Prostate gland (tissue), 2 donors: ENCODE measurements at regions not wholly inside any gene's neighbourhood (a gene's known extent, or its start where the extent isn't known, plus 50 kb on each side); places are given as distances from the start of the nearest gene placed in this dataset.
A peak's percentile ranks its signal among the peaks of the same experiment; 100 is the strongest.

Experiments used
- DNase-seq: peaks from one replicate; pipeline ENCODE4 v3.0.0-alpha.2; 2019; ENCODE audit warnings: low spot score
- H3K27ac ChIP-seq, 2 donors: fragments of 200-600 bp; sonication (generic); 2 replicates each; pipeline ENCODE4 v1.5.1; 2017 to 2019
- H3K27me3 ChIP-seq: fragments of 200-600 bp; sonication (generic); replicated peaks from 2 replicates; pipeline ENCODE4 v1.5.1; 2019; ENCODE audit not compliant: insufficient read depth
- H3K36me3 ChIP-seq, 2 donors: fragments of 200-600 bp; sonication (generic); 1 replicate in 1 of 2; 2 replicates in 1 of 2; pipeline versions ENCODE4 v1.5.1 to v1.8.1; 2017 to 2019
- H3K4me1 ChIP-seq: fragments of 200-600 bp; sonication (generic); replicated peaks from 2 replicates; pipeline ENCODE4 v1.5.1; 2019
- H3K4me3 ChIP-seq, 2 donors: fragments of 200-600 bp; sonication (generic); 2 replicates each; pipeline ENCODE4 v1.5.1; 2017 to 2019
- H3K9me3 ChIP-seq: fragments of 200-600 bp; sonication (generic); 2 replicates; pipeline ENCODE4 v1.5.1; 2017
- CTCF ChIP-seq, 4 experiments: fragments of 200-600 bp in 2 of 4; fragments of 450-650 bp in 2 of 4; sonication (generic) in 2 of 4; IDR thresholded peaks; 1 replicate in 3 of 4; 2 replicates in 1 of 4; pipeline ENCODE4 v1.5.1; 2016 to 2019; ENCODE audit warnings: antibody characterized with exemption in 4 of 4, mild to moderate bottlenecking in 2 of 4, moderate library complexity in 2 of 4
- POLR2A ChIP-seq: fragments of 450-650 bp; IDR thresholded peaks from one replicate; pipeline ENCODE4 v1.6.1; 2016; ENCODE audit warnings: antibody characterized with exemption, mild to moderate bottlenecking
- POLR2AphosphoS5 ChIP-seq: sonication (generic); formaldehyde crosslinking; IDR thresholded peaks from one replicate; pipeline ENCODE4 v1.6.1; 2017; ENCODE audit warnings: antibody characterized with exemption
- WGBS: methylation state at CpG from one replicate; pipeline ENCODE4 v1.1.5; 2018; 5-methylcytosine and 5-hydroxymethylcytosine counted together
- intact Hi-C: fragments of 100-400 bp; cut with DNase I; formaldehyde crosslinking; loops from one replicate; pipeline ENCODE4 v1.14.2; 2022

GRCh38 chr17:34163646-34164045 lies 91.4 kb upstream of the CCL2 start:
- no peaks in the 10 kb centered on the region for H3K36me3 ChIP-seq
- no peak overlapping the region for H3K4me3 ChIP-seq
- H3K4me1 ChIP-seq, result no peaks in the 10 kb centered on the region
- H3K27ac ChIP-seq, result no peak overlapping the region
- intact Hi-C loops, result loop anchor here (5.0 kb wide), 1 partner anchor 386 kb away; no protein-coding TSS in a partner anchor
- peaks cover 4% of the 10 kb centered on the region for H3K27me3 ChIP-seq
- no peaks in the 10 kb centered on the region for H3K9me3 ChIP-seq
- no peak for TF ChIP-seq POLR2AphosphoS5
- peak in 2 of 4 experiments; percentile 25 to 29 for TF ChIP-seq CTCF (IDR thresholded peaks at IDR 0.05)
- DNase-seq, result no peak
- 5% methylated on average over 6 of the region's 6 CpGs for WGBS

GRCh38 chr17:34164837-34165236 lies 90.2 kb upstream of the CCL2 start:
- intact Hi-C loops, result loop anchor here (5.0 kb wide), 1 partner anchor 388 kb away; no protein-coding TSS in a partner anchor
- WGBS, result 75% methylated on average over 4 of the region's 4 CpGs

GRCh38 chr17:34166352-34166751 lies 88.7 kb upstream of the CCL2 start:
- TF ChIP-seq CTCF (IDR thresholded peaks at IDR 0.05) (no peak), POLR2AphosphoS5 (no peak), POLR2A (no peak)
- Histone ChIP-seq H3K4me3 (no peak overlapping the region), H3K27me3 (no peaks in the 10 kb centered on the region), H3K9me3 (no peaks in the 10 kb centered on the region), H3K27ac (no peak overlapping the region), H3K4me1 (no peaks in the 10 kb centered on the region), H3K36me3 (no peaks in the 10 kb centered on the region)
- intact Hi-C loops, result no loop called here
- DNase-seq, result no peak

More at GRCh38 chr17:34164837-34165236, 90.2 kb upstream of the CCL2 start:
- Histone ChIP-seq H3K36me3 (no peaks in the 10 kb centered on the region), H3K27ac (no peak overlapping the region), H3K27me3 (no peaks in the 10 kb centered on the region), H3K4me3 (no peak overlapping the region), H3K9me3 (no peaks in the 10 kb centered on the region), H3K4me1 (no peaks in the 10 kb centered on the region)
- TF ChIP-seq POLR2A (no peak), POLR2AphosphoS5 (no peak), CTCF (IDR thresholded peaks at IDR 0.05) (no peak)
- DNase-seq, result no peak

GRCh38 chr17:34167354-34167753 lies 87.7 kb upstream of the CCL2 start:
- Histone ChIP-seq H3K36me3 (no peaks in the 10 kb centered on the region), H3K27ac (no peak overlapping the region), H3K4me3 (no peak overlapping the region), H3K27me3 (no peaks in the 10 kb centered on the region), H3K9me3 (no peaks in the 10 kb centered on the region), H3K4me1 (no peaks in the 10 kb centered on the region)
- DNase-seq, result peak; percentile 41
- WGBS, result 17% methylated on average over 5 of the region's 5 CpGs
- intact Hi-C loops, result no loop called here
- TF ChIP-seq POLR2AphosphoS5, result no peak
- no peak for TF ChIP-seq POLR2A
- no peak for TF ChIP-seq CTCF (IDR thresholded peaks at IDR 0.05)

- Histone ChIP-seq H3K4me1 (no peaks in the 10 kb centered on the region), H3K36me3 (no peaks in the 10 kb centered on the region), H3K27ac (no peak overlapping the region), H3K27me3 (no peaks in the 10 kb centered on the region), H3K4me3 (no peak overlapping the region), H3K9me3 (no peaks in the 10 kb centered on the region)
- DNase-seq, result no peak
- intact Hi-C loops, result no loop called here
- 96% methylated on average over 4 of the region's 4 CpGs for WGBS
- TF ChIP-seq CTCF (IDR thresholded peaks at IDR 0.05) (no peak), POLR2A (no peak), POLR2AphosphoS5 (no peak)
Observed at GRCh38 chr17:34168989-34169388, 86.1 kb upstream of the CCL2 start.
